ENCODE measurements at regions not wholly inside any gene's neighbourhood (a gene's known extent, or its start where the extent isn't known, plus 50 kb on each side); places are given as distances from the start of the nearest gene placed in this dataset.

DNA sequence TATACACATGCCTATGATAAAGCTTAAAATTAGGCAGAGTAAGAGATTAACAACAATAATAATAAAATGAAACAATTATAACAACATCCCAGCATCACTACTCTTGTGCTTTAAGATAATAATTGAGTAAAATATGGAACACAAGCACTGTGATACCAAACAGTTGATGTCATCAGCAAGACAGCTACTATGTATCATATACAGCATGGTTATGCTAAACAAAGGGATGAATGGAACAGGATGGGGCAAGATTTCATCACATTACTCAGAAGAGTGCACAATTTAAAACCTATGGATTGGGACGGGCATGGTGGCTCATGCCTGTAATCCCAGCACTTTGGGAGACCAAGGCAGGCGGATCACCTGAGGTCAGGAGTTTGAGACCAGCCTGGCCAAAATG is 1221.0 kb downstream of the SUCLG1 start:
- TF ChIP-seq, protein P1, sequence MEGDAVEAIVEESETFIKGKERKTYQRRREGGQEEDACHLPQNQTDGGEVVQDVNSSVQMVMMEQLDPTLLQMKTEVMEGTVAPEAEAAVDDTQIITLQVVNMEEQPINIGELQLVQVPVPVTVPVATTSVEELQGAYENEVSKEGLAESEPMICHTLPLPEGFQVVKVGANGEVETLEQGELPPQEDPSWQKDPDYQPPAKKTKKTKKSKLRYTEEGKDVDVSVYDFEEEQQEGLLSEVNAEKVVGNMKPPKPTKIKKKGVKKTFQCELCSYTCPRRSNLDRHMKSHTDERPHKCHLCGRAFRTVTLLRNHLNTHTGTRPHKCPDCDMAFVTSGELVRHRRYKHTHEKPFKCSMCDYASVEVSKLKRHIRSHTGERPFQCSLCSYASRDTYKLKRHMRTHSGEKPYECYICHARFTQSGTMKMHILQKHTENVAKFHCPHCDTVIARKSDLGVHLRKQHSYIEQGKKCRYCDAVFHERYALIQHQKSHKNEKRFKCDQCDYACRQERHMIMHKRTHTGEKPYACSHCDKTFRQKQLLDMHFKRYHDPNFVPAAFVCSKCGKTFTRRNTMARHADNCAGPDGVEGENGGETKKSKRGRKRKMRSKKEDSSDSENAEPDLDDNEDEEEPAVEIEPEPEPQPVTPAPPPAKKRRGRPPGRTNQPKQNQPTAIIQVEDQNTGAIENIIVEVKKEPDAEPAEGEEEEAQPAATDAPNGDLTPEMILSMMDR (IDR thresholded peaks at IDR 0.05; ENCODE audit: low read depth, low read length, poor library complexity, severe bottlenecking): no peak
- no peak for TF ChIP-seq EZH2phosphoT487 (IDR thresholded peaks at IDR 0.05; ENCODE audit: borderline replicate concordance, low read length)

Measured in DOHH2 (cell line).